GM18868 (cell line): ENCODE measurements at regions not wholly inside any gene's neighbourhood (a gene's known extent, or its start where the extent isn't known, plus 50 kb on each side); places are given as distances from the start of the nearest gene placed in this dataset.
A peak's percentile ranks its signal among the peaks of the same experiment; 100 is the strongest.

Experiments used
- ATAC-seq: cut with Tn5 transposase; IDR thresholded peaks from one replicate; pipeline ENCODE4 v1.9.1; 2021; ENCODE audit warnings: mild to moderate bottlenecking, moderate library complexity; ENCODE audit not compliant: unreplicated experiment

GRCh38 chr2:56693501-56693900, 509.7 kb downstream of the CCDC85A start:
- ATAC-seq = no peak

- ATAC-seq = no peak
Observed at GRCh38 chr2:56703001-56703400, 519.2 kb downstream of the CCDC85A start.

GRCh38 chr2:56705713-56706112, 521.9 kb downstream of the CCDC85A start:
- no peak for ATAC-seq

- ATAC-seq = no peak
Observed at GRCh38 chr2:56707218-56707617, 523.4 kb downstream of the CCDC85A start.

- no peak for ATAC-seq
Observed at GRCh38 chr2:56707650-56708049, 523.9 kb downstream of the CCDC85A start.

GRCh38 chr2:56709181-56709580, 525.4 kb downstream of the CCDC85A start:
- no peak for ATAC-seq

GRCh38 chr2:56713161-56713676, 529.4 kb downstream of the CCDC85A start:
- no peak for ATAC-seq

GRCh38 chr2:56713978-56714377, 530.2 kb downstream of the CCDC85A start:
- no peak for ATAC-seq

GRCh38 chr2:56714400-56714799, 530.6 kb downstream of the CCDC85A start:
- ATAC-seq = no peak

GRCh38 chr2:56715683-56716082, 531.9 kb downstream of the CCDC85A start:
- no peak for ATAC-seq

- ATAC-seq = no peak
Observed at GRCh38 chr2:56718413-56718812, 534.6 kb downstream of the CCDC85A start.

GRCh38 chr2:56729212-56729611, 545.4 kb downstream of the CCDC85A start:
- no peak for ATAC-seq

GRCh38 chr2:56732946-56733345, 549.2 kb downstream of the CCDC85A start:
- ATAC-seq = no peak

GRCh38 chr2:56739413-56739812, 555.6 kb downstream of the CCDC85A start:
- ATAC-seq = no peak

GRCh38 chr2:56741601-56742102, 557.9 kb downstream of the CCDC85A start:
- no peak for ATAC-seq

- ATAC-seq = no peak
Observed at GRCh38 chr2:56743807-56744206, 560.0 kb downstream of the CCDC85A start.

- peak; percentile 68 for ATAC-seq
Observed at GRCh38 chr2:56749152-56749752, 565.5 kb downstream of the CCDC85A start.

GRCh38 chr2:56753182-56753581, 569.4 kb downstream of the CCDC85A start:
- no peak for ATAC-seq

GRCh38 chr2:56754066-56754615, 570.4 kb downstream of the CCDC85A start:
- no peak for ATAC-seq

- no peak for ATAC-seq
Observed at GRCh38 chr2:56754627-56755026, 570.8 kb downstream of the CCDC85A start.

- ATAC-seq = no peak
Observed at GRCh38 chr2:56757884-56758545, 574.2 kb downstream of the CCDC85A start.

GRCh38 chr2:56763683-56764082, 579.9 kb downstream of the CCDC85A start:
- ATAC-seq = no peak
